GM18909 (cell line): ENCODE measurements at regions not wholly inside any gene's neighbourhood (a gene's known extent, or its start where the extent isn't known, plus 50 kb on each side); places are given as distances from the start of the nearest gene placed in this dataset.
"Not testable (repeated sequence)": the region's sequence is repeated elsewhere in the genome, so short reads cannot be mapped to it uniquely, and the experiment has no call there.

Source experiments
- ATAC-seq: cut with Tn5 transposase; IDR thresholded peaks from one replicate; pipeline ENCODE4 v1.9.1; 2021; ENCODE audit warnings: mild to moderate bottlenecking; ENCODE audit not compliant: unreplicated experiment, poor library complexity

DNA sequence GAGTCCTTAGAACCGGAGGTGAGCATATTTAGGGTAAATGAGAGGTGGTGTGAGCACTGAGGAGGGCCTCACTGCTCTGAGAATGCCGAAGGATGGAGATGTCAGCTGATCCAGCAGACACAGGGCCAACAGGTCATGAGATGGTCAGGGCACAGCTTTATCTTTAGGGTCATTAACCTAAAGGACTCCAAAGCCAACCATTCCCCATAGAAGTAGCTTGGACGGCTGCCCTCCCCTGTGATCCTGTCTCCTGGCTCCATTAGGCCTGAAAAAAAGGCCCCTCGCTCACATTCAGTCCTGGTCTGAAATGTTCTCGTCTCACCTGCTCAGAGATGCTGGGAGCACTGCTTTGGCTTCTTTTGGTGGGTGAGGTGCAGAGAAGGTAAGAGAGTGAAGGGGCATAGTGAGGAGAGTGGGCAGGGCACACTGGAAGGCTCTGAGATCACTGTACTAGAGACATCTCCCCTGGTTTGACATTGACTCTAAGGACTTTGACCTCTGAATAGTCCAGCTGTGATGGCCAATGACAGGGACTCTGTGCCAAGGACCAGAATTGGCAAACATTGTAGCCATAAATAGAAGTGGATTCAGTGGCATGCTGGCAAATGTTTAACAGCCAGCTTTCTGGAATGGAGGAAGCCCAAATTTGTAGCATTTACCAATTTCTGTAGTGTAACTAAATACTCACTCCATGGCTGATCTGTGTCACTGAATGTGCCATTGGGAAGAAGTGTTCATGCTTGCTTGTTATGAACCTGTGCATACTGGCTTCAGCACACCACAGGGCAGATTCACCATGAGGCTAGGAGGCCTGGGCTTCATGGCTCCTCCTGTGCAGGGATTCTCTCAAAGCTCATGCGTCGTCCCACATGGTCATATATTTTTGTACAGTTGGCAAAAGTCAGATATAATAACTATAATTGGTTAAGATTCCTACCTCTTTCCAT, 76.2 kb upstream of the MRPS22 start:
- ATAC-seq, result no peak

DNA sequence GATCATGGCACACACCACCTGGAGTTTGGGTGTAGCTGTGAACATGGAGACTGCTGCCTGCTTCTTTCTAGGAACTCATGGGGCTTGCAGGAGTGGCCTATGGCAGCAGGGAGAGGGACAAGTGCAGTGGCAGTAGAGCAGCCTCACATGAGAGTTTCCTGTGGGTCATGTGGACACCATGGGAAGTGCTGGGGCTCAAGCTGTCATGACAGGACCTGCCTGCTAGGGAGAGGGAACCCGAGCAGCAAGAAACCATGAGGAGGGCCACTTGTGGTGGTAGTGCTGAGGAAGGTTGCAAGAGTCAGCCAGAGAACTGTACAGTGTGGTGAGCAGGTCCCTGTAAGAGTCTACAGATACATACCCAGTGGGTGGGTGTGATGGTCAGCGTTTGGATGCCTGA, 73.8 kb upstream of the MRPS22 start:
- ATAC-seq, result no peak

DNA sequence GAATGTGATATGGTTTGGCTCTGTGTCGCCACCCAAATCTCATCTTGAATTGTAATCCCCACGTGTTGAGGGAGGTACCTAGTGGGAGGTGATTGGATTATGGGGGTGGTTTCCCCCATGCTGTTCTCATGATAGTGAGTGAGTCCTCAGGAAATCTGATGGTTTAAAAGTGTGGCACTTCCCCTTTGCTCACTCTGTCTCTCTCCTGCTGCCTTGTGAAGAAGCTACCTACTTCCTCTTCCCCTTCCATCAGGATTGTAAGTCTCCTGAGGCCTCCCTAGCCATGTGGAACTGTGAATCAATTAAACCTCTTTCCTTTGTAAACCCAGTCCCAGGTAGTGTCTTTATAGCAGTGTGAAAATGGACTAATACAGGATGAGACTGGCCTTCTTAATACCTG, 73.2 kb upstream of the MRPS22 start:
- ATAC-seq, result not testable (repeated sequence)

DNA sequence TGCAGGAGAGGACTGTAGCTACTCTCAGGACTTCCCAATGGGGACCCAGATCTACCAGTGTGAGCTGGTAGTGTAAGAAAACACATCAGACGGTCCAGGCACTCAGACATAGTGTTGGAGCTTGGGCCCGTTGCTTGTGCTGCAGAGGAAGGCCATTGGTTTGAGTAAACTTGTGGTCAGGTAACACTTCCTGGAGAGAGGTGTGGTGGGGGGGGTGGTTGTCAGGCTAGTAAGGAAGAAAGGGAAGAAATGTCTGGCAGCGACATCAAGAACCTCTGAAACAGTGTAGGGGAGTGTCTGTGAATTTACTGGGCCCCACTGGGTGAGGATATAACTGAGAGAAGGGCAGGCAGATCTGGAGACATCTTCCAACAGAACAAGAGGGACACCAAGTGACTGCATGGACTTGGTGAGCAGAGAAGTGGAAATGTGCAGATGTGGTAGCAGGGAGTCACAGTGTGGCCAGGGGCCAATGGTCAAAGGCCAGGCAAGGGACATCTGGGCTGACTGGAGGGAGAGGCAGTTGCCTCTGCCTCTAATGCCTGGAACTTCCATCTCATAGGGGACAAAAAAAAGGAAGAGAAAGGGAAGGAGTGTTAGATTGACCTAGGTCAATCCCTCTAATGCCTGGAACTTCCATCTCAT, 63.7 kb upstream of the MRPS22 start:
- no peak for ATAC-seq

DNA sequence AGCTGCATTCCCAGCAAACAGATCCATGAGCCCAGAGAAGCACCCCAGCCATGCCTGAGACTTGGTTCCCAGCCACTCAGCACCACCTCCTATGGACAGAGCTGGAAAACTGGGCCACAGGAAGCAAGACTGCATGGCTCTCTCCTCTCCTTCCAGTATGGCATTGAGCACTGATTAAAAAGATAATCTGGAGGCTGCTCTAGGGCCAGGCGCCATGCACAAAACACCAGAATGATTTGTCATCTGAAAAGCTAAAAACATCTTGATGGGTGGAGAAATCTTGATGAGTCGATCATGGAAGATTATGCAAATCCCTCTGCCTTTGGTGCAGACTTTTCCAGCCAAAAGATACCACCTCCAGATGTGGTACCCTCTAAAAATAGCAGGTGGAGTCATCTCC, 62.7 kb upstream of the MRPS22 start:
- no peak for ATAC-seq

DNA sequence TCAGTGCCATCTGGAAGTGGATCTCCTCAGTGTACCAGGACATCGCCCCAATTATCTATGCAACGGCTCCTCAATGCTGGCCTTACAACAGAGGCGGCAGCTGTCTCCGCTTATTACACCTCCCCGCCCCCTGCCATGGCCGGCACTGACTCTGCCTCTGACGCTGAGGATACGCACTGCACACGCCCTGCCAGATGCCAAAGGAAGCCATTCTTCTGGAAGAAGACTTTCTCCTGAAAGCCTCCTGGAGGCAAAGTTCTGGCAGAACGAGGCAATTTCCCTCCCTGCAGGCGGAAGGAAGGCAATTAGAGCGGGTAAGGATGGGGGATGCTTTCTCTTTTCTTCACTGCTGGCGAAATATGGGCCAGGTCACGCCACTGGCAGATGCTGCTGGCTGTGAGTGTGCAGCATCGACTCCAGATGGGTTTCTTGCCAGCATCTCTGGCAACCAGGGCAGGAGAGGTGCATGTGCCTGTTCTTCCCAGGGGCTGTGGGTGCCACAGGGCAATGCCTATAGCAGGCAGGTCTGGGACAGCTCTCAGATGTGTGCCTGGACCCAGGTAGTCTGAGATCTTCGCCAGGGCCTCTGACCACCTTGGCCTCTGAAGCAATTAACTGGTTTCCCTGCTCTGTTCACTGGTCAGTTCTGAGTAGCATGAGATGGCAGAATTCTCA, 62.2 kb upstream of the MRPS22 start:
- no peak for ATAC-seq

DNA sequence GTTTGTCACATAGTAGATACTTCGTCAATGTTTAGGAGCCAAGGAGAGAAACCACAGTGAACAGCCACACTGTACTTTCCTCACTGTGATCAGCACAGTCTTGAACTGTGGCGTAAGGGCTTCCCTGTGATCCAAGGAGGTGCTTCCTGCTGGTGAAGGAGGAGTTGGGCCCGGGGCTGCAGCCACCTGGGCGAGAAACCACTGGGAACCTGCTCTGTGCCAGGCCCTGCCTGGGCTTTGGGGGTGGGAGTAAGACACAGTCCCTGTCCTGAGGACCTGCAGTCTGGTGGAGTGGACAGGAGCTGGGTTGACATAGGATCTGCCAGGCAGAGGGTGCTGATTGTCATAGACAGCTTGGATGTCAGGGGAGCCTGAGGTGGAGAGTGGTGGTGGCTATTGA, 60.5 kb upstream of the MRPS22 start:
- no peak for ATAC-seq

DNA sequence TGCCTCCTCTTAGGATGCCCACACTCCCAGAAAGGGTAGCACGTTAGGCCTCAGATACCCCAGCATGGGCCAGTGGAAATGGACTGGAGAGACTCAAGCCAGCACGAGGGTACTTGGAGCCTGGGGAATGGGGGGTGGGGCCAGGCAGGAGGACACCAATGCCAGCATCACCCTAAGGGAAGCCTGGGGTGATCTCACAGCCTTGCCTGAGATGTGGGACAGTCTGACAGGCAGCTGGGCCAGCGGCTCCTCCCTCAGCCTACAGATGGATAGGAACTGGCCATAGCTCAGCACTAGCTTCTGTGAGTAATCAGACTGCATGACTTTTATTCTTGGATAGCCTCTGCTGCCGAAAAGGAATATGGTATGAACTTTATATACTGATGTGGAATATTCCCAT, 59.6 kb upstream of the MRPS22 start:
- no peak for ATAC-seq

GRCh38 chr3:139285691-139286090, 58.1 kb upstream of the MRPS22 start:
- ATAC-seq, result no peak

DNA sequence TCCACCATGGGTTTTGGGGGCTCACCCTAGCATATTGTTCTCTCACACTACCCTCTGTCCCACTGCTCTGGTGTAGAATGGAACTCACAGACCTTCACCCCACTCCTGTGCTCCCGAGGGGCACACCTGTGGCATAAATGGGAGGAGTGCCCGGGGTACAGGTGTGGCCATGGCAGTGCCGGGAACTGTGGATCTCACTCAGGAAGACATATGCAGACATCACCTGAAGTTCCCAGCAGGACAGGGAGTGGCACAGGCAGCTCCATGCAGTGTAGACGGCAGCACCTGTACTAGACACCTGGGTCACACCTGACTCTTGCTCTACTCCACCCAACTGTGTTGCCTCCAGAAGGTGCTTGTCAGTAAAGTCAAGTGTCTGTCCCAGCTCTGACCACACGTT, 57.6 kb upstream of the MRPS22 start:
- ATAC-seq, result no peak

DNA sequence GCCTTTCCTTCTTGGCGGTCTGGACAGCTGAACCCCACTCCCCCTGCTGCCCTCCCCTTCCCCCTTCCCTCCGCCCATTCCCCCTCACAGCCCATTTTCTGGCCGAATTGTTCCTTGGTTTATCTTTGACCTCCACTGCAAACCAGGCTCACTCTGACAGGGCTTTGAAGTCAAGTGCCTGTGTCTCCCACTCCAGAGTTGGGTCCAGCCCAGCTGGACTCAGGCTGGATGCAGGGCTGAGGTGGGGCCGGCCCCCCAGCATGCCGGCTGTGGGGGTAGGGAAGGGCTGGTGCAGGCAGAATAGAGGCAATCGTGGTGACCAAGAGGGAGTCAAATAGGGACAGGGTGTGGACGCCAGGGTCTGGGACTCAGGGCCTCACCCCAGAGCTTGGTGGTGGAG, 57.0 kb upstream of the MRPS22 start:
- ATAC-seq, result no peak

- ATAC-seq, result no peak
Observed at GRCh38 chr3:139287557-139287956, 56.3 kb upstream of the MRPS22 start.

DNA sequence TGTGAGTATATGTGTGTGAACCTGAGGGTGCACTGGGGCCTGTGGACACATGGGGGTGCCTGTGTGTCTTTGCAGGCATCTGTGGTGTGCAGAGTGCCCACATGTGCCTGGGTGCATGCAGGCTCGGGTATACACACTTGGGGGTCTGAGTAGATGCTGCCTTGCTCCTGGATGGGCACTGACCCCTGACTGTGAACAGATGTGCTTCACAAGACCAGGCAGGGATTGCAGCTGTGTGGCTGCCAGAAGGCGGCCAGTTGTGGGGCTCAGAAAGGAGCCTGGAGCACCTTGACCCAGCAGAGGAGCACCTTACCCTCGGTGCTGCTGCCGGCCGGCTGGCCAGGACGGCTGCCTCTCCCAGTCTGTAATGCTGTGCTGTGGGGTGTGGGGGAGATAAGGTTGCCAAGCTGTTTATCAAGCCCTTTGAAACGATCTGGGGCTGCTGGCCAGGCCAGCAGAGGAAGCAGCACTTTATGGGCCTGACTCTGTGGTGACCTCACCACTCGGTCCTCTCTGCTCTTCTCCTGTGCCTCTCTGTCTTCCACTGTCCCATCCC, 55.5 kb upstream of the MRPS22 start:
- no peak for ATAC-seq

DNA sequence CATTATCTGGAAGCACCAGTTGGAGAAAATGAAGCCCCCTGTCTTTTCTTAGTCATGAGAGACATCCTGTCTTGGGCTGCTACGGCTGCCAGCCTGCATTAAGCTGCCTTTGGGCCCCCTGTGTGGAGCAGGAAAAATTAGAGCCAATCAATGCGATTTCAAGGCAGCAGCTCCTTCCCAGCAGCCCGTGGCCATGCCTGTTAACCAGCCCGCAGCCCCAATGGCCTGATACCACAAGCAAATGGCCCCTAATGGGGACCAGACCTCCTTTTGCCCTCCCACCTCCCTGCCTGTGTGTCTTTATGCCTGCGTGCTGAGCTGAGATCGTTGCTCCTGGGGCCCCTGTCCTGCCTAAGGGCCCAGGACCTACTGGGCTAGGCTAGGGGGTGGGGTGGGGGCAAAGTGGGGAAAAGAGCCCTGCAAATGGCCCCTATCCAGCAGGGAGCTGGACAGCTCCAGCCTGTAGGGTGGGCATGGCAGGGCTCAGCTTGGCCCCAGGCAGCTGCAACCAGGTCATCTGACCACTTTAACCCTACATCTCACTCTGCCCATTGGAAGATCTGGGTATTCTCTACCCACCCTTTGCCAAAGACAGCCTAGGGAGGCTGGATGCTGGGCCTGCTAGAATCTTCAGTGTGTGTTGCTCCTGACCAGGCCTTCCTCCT, 53.8 kb upstream of the MRPS22 start:
- ATAC-seq, result no peak

- ATAC-seq, result no peak
Observed at GRCh38 chr3:139291276-139292051, 52.4 kb upstream of the MRPS22 start.

DNA sequence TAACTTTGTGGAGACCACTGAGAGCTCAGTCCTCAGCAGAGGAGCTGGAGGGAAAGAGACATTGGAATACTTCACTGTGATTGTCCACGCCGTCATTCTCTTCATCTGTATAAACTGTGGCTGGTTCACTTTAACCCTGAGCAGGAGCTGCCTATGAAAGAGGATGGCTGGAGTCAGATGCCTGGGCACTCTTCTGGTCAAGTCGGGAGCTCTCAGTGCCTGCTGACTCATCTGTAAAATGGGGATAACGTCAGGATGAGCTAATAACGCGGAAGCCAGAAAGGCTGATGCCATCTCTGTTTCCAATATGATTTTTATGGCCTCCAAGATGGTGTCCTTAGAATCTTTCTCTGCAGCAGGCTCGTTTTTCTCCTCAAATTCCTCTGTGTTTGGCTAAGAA, 51.6 kb upstream of the MRPS22 start:
- no peak for ATAC-seq

DNA sequence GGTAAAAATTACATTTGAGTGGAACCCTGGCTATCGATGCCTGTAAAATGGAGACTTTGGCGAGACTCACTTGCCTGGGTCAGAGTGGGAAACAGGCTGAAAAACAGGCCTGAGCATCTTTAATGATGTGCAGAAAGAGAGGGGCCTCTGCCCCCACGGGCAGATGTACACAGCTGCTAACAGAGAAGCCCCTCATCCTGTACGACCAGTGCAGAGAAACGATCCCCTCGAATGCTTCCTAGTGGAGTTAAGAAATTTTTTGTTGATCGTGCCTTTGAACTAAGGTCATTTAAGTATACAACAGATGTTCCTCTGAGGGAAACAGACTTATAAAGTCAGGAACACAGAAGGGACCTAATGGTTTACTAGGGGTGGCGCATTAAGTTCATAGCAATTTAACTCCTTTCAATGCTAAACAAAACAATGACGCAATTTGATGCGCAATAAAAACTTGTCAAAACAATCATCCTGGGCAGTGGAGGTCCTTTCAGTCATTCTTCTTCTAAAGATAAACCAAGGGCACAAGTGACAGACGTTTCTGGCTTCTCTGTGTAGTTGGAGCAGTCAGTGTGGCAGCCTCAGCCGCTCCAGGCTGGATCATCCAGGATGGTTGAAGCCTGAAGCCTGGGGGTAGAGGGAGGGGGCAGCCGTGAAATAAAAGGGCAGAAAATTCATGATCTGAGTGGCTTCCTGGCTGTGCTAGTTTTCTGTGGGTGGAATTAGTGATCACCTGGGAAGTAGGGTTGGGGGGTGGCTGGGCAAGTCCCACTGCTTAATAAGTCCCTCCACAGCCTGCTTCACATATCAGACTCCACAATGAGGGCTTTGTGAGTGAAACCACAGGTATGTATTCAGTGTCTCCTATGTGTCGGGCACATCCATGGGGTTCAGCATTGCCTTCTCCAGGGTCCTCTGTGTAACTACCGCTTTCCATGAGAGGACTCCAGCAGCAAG, 50.8 kb upstream of the MRPS22 start:
- no peak for ATAC-seq

GRCh38 chr3:139293665-139294023, 50.2 kb upstream of the MRPS22 start:
- ATAC-seq, result no peak
